ENCODE measurements at regions not wholly inside any gene's neighbourhood (a gene's known extent, or its start where the extent isn't known, plus 50 kb on each side); places are given as distances from the start of the nearest gene placed in this dataset.

- H3K36me3 ChIP-seq (ENCODE audit: control insufficient read depth in 2 of 2, extremely low read depth in 1 of 2, insufficient read depth in 2 of 2, low read length in 2 of 2), result no peaks in the 10 kb centered on the region
- no peak overlapping the region for H3K27ac ChIP-seq (ENCODE audit: insufficient read depth, low read depth, low read length)
- H3K9me1 ChIP-seq (replicated peaks; ENCODE audit: control insufficient read depth, extremely low read depth, insufficient read depth, low read length), result no peaks in the 10 kb centered on the region
- H3K4me1 ChIP-seq (ENCODE audit: control insufficient read depth, extremely low read depth, insufficient read depth, low read length), result no peaks in the 10 kb centered on the region
- no peaks in the 10 kb centered on the region for H3K9me3 ChIP-seq (replicated peaks; ENCODE audit: control insufficient read depth, insufficient read depth, low read length)
- no peaks in the 10 kb centered on the region for H4K20me1 ChIP-seq (replicated peaks; ENCODE audit: control insufficient read depth, extremely low read depth, insufficient read depth, low read length)
- intact Hi-C loops (cut with micrococcal nuclease) (no loop called here), dilution Hi-C loops (cut with MboI; ENCODE audit: extremely low pct_ligation_motif_present, low sequenced_read_pairs) (no loop called here)
- H3K4me2 ChIP-seq (ENCODE audit: insufficient read depth, low read length), result no peak overlapping the region
- TF ChIP-seq MYC (IDR thresholded peaks at IDR 0.05; ENCODE audit: low read depth, low read length) (no peak), FOS (IDR thresholded peaks at IDR 0.05; ENCODE audit: borderline replicate concordance, insufficient read depth, low read length) (no peak), JUN (IDR thresholded peaks at IDR 0.05; ENCODE audit: borderline replicate concordance, insufficient read depth, insufficient read length, low read depth) (no peak), EZH2 (IDR thresholded peaks at IDR 0.05; ENCODE audit: borderline replicate concordance, low read depth, low read length, severe bottlenecking) (no peak), POLR2AphosphoS5 (IDR thresholded peaks at IDR 0.05; ENCODE audit: insufficient read depth, low read depth, low read length) (no peak), GATA2 (IDR thresholded peaks at IDR 0.05; ENCODE audit: insufficient read depth, insufficient read length, low read depth, low read length) (no peak), POLR2A (IDR thresholded peaks at IDR 0.05; ENCODE audit: low read depth, low read length) (no peak), MAX (IDR thresholded peaks at IDR 0.05; ENCODE audit: insufficient read depth, insufficient read length) (no peak)
- TF ChIP-seq, protein P1, sequence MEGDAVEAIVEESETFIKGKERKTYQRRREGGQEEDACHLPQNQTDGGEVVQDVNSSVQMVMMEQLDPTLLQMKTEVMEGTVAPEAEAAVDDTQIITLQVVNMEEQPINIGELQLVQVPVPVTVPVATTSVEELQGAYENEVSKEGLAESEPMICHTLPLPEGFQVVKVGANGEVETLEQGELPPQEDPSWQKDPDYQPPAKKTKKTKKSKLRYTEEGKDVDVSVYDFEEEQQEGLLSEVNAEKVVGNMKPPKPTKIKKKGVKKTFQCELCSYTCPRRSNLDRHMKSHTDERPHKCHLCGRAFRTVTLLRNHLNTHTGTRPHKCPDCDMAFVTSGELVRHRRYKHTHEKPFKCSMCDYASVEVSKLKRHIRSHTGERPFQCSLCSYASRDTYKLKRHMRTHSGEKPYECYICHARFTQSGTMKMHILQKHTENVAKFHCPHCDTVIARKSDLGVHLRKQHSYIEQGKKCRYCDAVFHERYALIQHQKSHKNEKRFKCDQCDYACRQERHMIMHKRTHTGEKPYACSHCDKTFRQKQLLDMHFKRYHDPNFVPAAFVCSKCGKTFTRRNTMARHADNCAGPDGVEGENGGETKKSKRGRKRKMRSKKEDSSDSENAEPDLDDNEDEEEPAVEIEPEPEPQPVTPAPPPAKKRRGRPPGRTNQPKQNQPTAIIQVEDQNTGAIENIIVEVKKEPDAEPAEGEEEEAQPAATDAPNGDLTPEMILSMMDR (IDR thresholded peaks at IDR 0.05; ENCODE audit: extremely low read depth in 1 of 2, insufficient read depth in 1 of 2, low read depth in 1 of 2, low read length in 2 of 2), result no peak
- no peak overlapping the region for H3K9ac ChIP-seq (replicated peaks; ENCODE audit: extremely low read depth, insufficient read depth, low read length)
- no TSS peak for BruUV-seq (replicated peaks)
- ChIA-PET CTCF (interaction anchor here (1.0 kb wide), 2 partner anchors 71 to 112 kb away, joined by 3 to 5 read pairs; no protein-coding TSS in a partner anchor), POLR2A (no interaction called here)
- FAIRE-seq (no peak), DNase-seq (ENCODE audit: low read depth, low spot score) (no peak)
- H3K4me3 ChIP-seq (replicated peaks in 1 of 3; ENCODE audit: insufficient read depth in 1 of 3, low read depth in 1 of 3, low read length in 3 of 3), result no peak overlapping the region
- no peaks in the 10 kb centered on the region for H3K79me2 ChIP-seq (ENCODE audit: control insufficient read depth, insufficient read depth, low read length)
- H2AFZ ChIP-seq (ENCODE audit: low read depth, low read length), result no peak overlapping the region
- peaks cover 0 to 10% of the 10 kb centered on the region in 2 experiments for H3K27me3 ChIP-seq (ENCODE audit: control insufficient read depth in 2 of 2, insufficient read depth in 2 of 2, low read length in 2 of 2)
Observed at GRCh38 chr12:45655743-45656142, 73.8 kb upstream of the ARID2 start.

All from endothelial cell of umbilical vein (primary cell).